Kidney epithelial cell (primary cell): ENCODE measurements at regions not wholly inside any gene's neighbourhood (a gene's known extent, or its start where the extent isn't known, plus 50 kb on each side); places are given as distances from the start of the nearest gene placed in this dataset.

Experiments used
- DNase-seq: peaks from one replicate; pipeline ENCODE4 v3.0.0-alpha.2; 2010; ENCODE audit warnings: low read depth
- H3K27me3 ChIP-seq: 2 replicates; pipeline ENCODE4 v1.6.0; 2011; ENCODE audit warnings: low read length; ENCODE audit not compliant: control insufficient read depth, insufficient read depth
- H3K36me3 ChIP-seq: 2 replicates; pipeline ENCODE4 v1.5.1; 2011; ENCODE audit warnings: low read length; ENCODE audit not compliant: control insufficient read depth, insufficient read depth
- H3K4me3 ChIP-seq: 2 replicates; pipeline ENCODE4 v1.5.1; 2011; ENCODE audit warnings: low read depth, mild to moderate bottlenecking, control low read depth, low read length
- TF ChIP-seq, protein P1 (sequence below): IDR thresholded peaks from 2 replicates; pipeline ENCODE4 v1.5.1; 2011; ENCODE audit warnings: mild to moderate bottlenecking, moderate library complexity, low read length, control low read depth, inconsistent platforms; ENCODE audit not compliant: insufficient read depth, poor library complexity, severe bottlenecking

GRCh38 chr4:137451172-137451825, 81.0 kb downstream of the PCDH18 start:
- DNase-seq = no peak
- TF ChIP-seq, protein P1, sequence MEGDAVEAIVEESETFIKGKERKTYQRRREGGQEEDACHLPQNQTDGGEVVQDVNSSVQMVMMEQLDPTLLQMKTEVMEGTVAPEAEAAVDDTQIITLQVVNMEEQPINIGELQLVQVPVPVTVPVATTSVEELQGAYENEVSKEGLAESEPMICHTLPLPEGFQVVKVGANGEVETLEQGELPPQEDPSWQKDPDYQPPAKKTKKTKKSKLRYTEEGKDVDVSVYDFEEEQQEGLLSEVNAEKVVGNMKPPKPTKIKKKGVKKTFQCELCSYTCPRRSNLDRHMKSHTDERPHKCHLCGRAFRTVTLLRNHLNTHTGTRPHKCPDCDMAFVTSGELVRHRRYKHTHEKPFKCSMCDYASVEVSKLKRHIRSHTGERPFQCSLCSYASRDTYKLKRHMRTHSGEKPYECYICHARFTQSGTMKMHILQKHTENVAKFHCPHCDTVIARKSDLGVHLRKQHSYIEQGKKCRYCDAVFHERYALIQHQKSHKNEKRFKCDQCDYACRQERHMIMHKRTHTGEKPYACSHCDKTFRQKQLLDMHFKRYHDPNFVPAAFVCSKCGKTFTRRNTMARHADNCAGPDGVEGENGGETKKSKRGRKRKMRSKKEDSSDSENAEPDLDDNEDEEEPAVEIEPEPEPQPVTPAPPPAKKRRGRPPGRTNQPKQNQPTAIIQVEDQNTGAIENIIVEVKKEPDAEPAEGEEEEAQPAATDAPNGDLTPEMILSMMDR = no peak
- Histone ChIP-seq H3K27me3 (no peaks in the 10 kb centered on the region), H3K4me3 (no peak overlapping the region), H3K36me3 (no peaks in the 10 kb centered on the region)

DNA sequence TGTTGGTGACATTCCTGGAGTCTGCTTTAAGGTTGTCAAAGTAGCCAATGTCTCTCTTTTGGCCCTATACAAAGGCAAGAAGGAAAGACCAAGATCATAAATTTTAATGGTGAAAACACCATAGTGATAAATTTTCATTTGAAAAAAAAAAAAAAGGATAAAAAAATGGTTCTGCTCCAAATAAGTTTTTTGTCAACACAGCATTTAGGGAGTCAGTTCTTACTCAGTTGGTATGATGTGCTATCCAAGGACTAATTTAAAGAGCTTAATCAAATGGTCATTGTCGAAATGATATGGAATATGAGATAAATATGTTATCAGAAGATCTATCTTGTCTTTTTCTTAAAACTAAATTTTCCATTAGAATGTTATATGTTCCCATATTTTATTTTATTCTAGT, 83.9 kb downstream of the PCDH18 start:
- DNase-seq = no peak
- Histone ChIP-seq H3K27me3 (no peaks in the 10 kb centered on the region), H3K4me3 (no peak overlapping the region), H3K36me3 (no peaks in the 10 kb centered on the region)
- TF ChIP-seq, protein P1 = no peak

GRCh38 chr4:137446071-137446470, 86.2 kb downstream of the PCDH18 start:
- H3K36me3 ChIP-seq = no peaks in the 10 kb centered on the region
- DNase-seq = no peak
- no peaks in the 10 kb centered on the region for H3K27me3 ChIP-seq
- no peak overlapping the region for H3K4me3 ChIP-seq
- TF ChIP-seq, protein P1 = no peak

DNA sequence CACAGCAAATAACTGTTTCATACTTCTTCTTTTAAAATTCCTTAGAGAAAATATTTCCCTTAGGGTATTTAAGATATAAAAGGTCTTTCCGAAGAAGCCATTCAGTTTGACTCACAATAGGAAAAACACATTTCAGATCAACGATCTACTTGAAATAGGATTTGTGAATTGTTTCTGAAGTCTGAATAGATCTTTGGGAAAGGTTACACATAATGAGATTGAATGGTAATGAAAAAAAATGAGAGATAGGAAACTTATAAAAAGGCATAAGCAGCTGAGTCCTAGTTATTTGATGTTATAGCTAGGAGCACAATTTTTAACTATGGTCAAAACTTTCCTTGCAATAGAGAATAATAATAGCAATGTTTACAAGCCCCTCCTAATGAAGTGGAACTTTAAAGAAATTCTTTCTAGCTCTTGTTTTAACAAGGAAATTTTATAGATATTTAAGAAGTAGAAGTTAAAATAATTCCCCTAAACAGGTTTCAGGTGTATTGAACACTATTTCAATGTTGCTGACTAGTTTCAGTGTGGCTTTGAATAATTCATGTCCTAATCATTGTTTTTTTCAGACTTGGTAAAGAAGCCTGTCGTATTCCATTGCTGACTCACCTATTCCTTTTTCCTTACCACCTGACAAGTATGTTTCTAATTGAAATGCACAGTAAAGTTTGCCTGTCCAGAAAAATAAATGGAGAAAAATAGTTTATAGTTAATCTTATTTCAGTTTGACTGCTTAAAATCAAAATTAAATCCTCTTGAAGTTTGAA, 89.1 kb downstream of the PCDH18 start:
- no peaks in the 10 kb centered on the region for H3K36me3 ChIP-seq
- H3K27me3 ChIP-seq = no peaks in the 10 kb centered on the region
- no peak overlapping the region for H3K4me3 ChIP-seq
- TF ChIP-seq, protein P1 = no peak
- DNase-seq = no peak

DNA sequence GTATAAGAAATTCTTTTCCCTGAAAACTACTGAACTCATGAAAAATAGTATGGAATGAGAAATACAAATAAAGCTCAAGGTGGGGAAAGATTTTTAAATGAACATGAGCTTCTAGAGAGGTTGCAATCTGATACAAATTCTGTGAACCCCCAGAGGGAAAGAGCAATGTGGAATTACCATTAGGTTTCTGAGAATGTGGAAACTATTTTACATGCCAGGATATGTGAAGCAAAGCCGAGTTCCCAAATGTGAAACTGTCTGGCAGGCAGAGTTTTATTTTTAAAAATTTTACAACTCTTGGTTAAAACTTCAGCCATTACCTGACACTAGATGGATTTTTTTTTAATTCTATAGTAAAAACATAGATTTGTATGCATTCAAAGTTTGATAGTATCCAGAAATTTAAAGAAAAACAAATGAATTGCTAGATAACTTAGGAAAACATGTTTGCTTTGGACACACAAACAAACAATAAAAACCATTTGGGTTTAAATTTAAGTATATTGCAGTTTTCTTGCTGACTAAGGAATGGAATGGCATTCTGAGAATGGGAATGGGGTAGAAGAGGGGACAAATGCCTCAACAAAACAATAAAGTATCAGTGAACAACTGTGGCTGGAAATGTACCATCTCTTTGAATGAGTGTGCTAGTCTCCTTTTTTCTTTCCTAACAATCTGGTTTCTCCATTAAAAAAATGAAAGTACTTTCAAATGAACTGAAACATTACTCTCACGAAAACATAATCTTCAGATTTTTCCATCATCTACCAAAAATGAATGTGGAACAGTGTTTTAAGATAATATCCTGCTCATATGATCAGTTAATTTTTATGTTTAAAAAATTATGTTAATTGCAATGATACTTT, 99.6 kb downstream of the PCDH18 start:
- no peaks in the 10 kb centered on the region for H3K36me3 ChIP-seq
- TF ChIP-seq, protein P1 = no peak
- DNase-seq = no peak

More for the DNA sequence above, 99.6 kb downstream of the PCDH18 start:
- no peak overlapping the region for H3K4me3 ChIP-seq
- no peaks in the 10 kb centered on the region for H3K27me3 ChIP-seq
